ENCODE measurements at regions not wholly inside any gene's neighbourhood (a gene's known extent, or its start where the extent isn't known, plus 50 kb on each side); places are given as distances from the start of the nearest gene placed in this dataset.

DNA sequence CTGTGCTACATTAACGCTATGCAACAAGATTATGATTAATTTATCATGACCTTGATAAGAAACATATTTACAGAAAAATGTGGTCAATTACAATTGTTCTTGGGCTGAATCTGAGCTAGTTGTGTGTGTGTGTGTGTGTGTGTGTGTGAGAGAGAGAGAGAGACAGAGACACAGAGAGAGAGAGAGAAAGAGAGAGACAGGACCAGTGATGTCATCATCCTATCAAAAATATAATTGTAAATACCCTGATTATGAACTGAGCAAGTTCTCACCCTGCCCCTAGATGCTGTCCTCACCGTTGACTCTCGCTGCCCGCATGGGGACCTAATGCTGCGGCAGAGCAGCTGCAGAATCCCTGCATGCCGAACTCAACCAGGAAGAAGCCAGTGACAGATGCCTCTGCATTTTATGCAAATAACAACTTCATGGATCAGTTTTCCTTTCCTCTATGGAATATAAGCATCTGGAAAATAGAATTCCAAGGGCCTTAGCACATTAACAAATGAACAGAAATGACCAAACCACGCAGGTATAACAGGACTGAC lies 512.5 kb downstream of the PLCL1 start:
- Histone ChIP-seq H3K4me1 (ENCODE audit: control insufficient read depth, insufficient read depth, low read length) (no peaks in the 10 kb centered on the region), H3K36me3 (ENCODE audit: control insufficient read depth in 2 of 2, insufficient read depth in 2 of 2, low read length in 2 of 2) (no peaks in the 10 kb centered on the region), H3K9ac (ENCODE audit: low read length in 2 of 2) (no peak overlapping the region), H3K4me3 (ENCODE audit: low read length in 2 of 2) (no peak overlapping the region), H3K9me3 (ENCODE audit: control insufficient read depth in 2 of 2, low read length in 2 of 2) (no peaks in the 10 kb centered on the region), H3K27ac (ENCODE audit: low read length) (no peak overlapping the region), H3K27me3 (ENCODE audit: control insufficient read depth in 1 of 2, insufficient read depth in 2 of 2, low read length in 2 of 2) (peaks cover 3 to 4% of the 10 kb centered on the region in 2 donors)

DNA sequence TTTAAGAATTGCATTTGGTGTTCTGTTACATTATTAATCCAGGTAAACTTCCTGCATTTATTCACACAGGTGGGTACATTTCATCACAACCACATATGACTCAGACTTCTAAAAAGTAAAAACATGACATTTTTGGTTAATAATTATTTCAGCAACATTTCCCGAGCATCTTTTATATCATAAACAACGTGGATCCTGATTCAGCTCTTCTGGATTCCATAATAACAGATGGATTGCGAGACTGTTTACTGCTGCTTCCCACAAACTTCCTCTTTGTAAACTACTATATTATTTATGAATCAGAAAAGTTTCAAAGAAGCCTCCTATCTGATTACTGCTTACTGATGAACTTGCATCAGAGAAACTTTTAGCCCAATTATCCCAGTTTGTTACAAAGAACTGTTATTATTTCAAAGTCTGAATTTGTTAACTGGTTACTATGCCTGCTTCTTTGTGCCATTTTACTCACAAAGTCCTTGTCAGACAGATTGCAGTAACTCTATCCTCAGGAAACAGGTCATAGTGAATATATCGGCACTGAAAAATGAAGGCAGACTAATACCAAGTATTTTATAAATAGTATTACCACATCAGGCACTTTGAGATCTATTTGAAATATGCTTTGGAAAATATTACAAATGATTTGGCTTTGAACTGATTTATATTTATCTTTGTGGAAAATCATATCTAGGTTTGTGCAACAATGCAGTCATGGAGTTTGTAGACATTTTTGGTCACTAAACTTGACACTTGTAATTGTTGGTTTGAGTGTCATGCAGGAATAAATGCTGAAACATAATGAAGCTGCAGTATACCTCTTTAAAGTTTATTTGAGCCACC lies 511.6 kb downstream of the PLCL1 start:
- no peaks in the 10 kb centered on the region for H3K4me1 ChIP-seq (ENCODE audit: control insufficient read depth, insufficient read depth, low read length)
- H3K27me3 ChIP-seq (ENCODE audit: control insufficient read depth in 1 of 2, insufficient read depth in 2 of 2, low read length in 2 of 2) = peaks cover 3 to 4% of the 10 kb centered on the region in 2 donors
- H3K9me3 ChIP-seq (ENCODE audit: control insufficient read depth in 2 of 2, low read length in 2 of 2) = no peaks in the 10 kb centered on the region
- H3K36me3 ChIP-seq (ENCODE audit: control insufficient read depth in 2 of 2, insufficient read depth in 2 of 2, low read length in 2 of 2) = no peaks in the 10 kb centered on the region
- no peak overlapping the region for H3K4me3 ChIP-seq (ENCODE audit: low read length in 2 of 2)
- no peak overlapping the region for H3K9ac ChIP-seq (ENCODE audit: low read length in 2 of 2)
- no peak overlapping the region for H3K27ac ChIP-seq (ENCODE audit: low read length)

DNA sequence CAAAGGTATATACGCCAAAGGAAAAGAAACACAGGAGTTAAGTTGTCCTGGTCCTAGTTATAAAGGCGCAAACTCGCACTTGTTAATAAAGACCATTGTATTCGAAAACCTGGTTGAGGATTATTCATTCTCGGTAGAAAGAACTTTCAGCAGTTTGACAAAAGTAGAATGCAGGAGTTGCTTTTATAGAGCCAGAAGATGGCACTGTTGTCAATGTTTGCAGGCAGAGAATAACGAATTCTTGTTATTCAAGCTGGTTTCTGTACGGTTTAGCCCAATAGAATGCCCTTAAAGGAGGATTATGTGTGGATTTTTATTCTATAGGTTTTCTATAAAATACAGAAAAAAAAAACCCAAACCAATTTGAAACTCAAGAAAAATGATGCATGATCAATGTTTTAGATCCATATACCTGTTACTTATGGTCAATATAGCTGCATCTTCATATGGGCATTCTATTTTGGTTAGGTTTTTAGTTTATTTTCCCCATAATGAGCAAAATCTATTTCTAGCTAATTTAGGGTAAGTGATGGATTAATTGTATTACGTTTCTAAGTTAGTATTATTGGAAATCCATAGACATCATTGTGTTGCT lies 510.3 kb downstream of the PLCL1 start:
- no peaks in the 10 kb centered on the region for H3K4me1 ChIP-seq (ENCODE audit: control insufficient read depth, insufficient read depth, low read length)
- no peak overlapping the region for H3K27ac ChIP-seq (ENCODE audit: low read length)
- no peaks in the 10 kb centered on the region for H3K9me3 ChIP-seq (ENCODE audit: control insufficient read depth in 2 of 2, low read length in 2 of 2)
- H3K27me3 ChIP-seq (ENCODE audit: control insufficient read depth in 1 of 2, insufficient read depth in 2 of 2, low read length in 2 of 2) = peaks cover 3 to 4% of the 10 kb centered on the region in 2 donors
- no peak overlapping the region for H3K9ac ChIP-seq (ENCODE audit: low read length in 2 of 2)
- H3K4me3 ChIP-seq (ENCODE audit: low read length in 2 of 2) = no peak overlapping the region
- no peaks in the 10 kb centered on the region for H3K36me3 ChIP-seq (ENCODE audit: control insufficient read depth in 2 of 2, insufficient read depth in 2 of 2, low read length in 2 of 2)

DNA sequence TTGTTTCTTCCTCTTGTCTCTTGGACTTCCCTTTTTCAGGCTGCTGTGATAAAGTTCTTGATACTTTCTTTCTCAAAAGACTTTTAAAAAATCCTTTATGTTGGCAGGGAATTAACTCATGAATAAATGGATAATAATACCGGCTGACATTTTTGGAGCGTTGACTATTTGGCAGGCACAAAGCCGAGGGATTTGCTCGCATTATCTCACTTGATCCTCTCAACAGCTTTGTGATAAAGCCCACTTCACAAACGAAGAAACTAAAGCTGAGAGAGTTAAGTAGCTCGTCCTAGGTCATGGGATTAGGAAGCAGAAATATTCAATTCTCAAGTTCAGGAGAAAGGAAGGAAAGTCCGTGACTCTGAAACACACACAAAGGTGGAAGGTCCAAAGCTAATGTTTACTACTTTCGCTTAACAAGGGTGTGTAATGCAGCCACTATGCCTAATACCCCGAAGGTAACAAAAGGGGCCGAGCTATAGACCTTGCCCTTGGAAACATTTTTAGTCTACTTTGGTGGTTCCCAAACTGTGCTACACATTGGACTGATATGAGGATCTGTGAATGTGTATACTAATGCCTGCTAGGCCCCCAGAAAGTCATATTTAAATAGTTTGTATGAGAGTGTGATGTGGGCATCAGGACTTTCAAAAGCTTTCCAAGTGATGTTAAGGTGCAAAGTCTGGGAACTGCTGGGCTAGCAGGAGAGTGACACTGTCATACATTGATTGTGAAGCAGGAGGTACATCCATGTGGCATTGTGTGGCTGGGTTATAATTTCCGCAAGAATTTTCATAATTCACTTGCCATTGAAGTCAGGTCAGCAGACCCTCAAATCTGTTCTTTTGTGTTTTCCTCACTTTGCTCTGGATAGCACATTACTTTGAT lies 508.4 kb downstream of the PLCL1 start:
- no peak overlapping the region for H3K4me3 ChIP-seq (ENCODE audit: low read length in 2 of 2)
- no peaks in the 10 kb centered on the region for H3K9me3 ChIP-seq (ENCODE audit: control insufficient read depth in 2 of 2, low read length in 2 of 2)
- H3K36me3 ChIP-seq (ENCODE audit: control insufficient read depth in 2 of 2, insufficient read depth in 2 of 2, low read length in 2 of 2) = no peaks in the 10 kb centered on the region
- no peak overlapping the region for H3K27ac ChIP-seq (ENCODE audit: low read length)
- no peak overlapping the region for H3K9ac ChIP-seq (ENCODE audit: low read length in 2 of 2)
- H3K4me1 ChIP-seq (ENCODE audit: control insufficient read depth, insufficient read depth, low read length) = no peaks in the 10 kb centered on the region
- H3K27me3 ChIP-seq (ENCODE audit: control insufficient read depth in 1 of 2, insufficient read depth in 2 of 2, low read length in 2 of 2) = peaks cover 3 to 4% of the 10 kb centered on the region in 2 donors

DNA sequence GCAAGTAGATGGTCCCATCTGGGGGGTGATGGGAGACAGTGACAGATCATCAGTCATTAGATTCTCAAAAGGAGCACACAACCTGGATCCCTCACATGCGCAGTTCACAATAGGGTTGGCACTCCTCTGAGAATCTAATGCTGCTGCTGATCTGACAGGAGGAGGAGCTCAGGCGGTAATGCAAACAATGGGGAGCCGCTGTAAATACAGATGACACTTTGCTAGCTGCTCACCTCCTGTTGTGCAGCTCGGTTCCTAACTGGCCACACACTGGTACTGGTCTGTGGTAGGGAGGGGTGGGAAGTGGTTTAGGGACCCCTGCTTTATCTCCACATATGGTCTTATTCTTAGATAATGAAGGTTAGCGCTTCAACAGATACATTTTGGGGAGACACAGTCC lies 506.6 kb downstream of the PLCL1 start:
- Histone ChIP-seq H3K27me3 (ENCODE audit: control insufficient read depth in 1 of 2, insufficient read depth in 2 of 2, low read length in 2 of 2) (peaks cover 3 to 4% of the 10 kb centered on the region in 2 donors), H3K4me3 (ENCODE audit: low read length in 2 of 2) (no peak overlapping the region), H3K9ac (ENCODE audit: low read length in 2 of 2) (no peak overlapping the region), H3K9me3 (ENCODE audit: control insufficient read depth in 2 of 2, low read length in 2 of 2) (no peaks in the 10 kb centered on the region), H3K4me1 (ENCODE audit: control insufficient read depth, insufficient read depth, low read length) (no peaks in the 10 kb centered on the region), H3K27ac (ENCODE audit: low read length) (no peak overlapping the region), H3K36me3 (ENCODE audit: control insufficient read depth in 2 of 2, insufficient read depth in 2 of 2, low read length in 2 of 2) (no peaks in the 10 kb centered on the region)

DNA sequence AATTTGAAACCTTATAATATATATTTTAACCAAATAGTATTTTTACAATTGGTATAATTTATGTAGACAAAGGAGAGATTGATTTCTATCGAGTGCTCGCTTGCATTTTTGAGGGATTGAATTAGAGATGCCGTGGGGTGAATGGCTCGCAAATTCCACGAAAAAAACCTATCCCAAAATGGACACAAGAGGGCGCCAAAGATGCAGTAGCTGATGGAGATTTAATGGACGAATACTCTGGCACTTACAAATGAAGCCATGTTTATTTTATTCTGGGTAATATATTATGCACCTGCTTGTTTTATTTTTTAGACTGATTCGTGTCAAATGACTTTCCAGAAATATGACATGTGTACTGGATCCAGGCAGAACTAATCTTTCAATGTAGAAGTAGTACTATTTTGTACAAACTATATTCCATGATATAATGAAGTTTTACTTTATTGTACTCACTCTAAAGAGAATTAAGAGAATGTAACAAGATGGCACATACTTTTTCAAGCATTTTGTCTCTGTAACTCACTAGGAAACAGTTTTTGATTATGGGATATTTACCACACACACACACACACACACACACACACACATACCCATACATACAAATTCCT lies 505.4 kb downstream of the PLCL1 start:
- H3K4me1 ChIP-seq (ENCODE audit: control insufficient read depth, insufficient read depth, low read length) = no peaks in the 10 kb centered on the region
- no peaks in the 10 kb centered on the region for H3K9me3 ChIP-seq (ENCODE audit: control insufficient read depth in 2 of 2, low read length in 2 of 2)
- H3K27me3 ChIP-seq (ENCODE audit: control insufficient read depth in 1 of 2, insufficient read depth in 2 of 2, low read length in 2 of 2) = peaks cover 3 to 4% of the 10 kb centered on the region in 2 donors
- H3K36me3 ChIP-seq (ENCODE audit: control insufficient read depth in 2 of 2, insufficient read depth in 2 of 2, low read length in 2 of 2) = no peaks in the 10 kb centered on the region
- no peak overlapping the region for H3K27ac ChIP-seq (ENCODE audit: low read length)
- no peak overlapping the region for H3K4me3 ChIP-seq (ENCODE audit: low read length in 2 of 2)
- no peak overlapping the region for H3K9ac ChIP-seq (ENCODE audit: low read length in 2 of 2)

DNA sequence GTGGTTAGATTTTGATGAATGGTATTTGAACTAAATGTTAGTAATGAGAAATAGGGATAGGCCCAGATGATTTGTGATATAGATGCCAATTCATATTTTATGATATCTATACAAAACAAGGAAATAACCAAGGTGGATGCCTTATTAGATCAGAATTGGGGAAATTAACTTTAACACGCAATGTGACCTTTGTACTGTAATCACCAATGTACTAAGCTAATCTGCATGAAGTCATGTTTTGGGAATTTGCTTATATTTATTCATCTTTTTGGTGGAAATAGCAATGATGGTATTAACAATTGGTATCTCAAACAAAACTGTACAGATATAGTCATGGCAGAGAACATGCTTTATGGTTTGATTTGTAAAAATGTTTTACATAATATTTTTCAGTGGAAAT lies 504.7 kb downstream of the PLCL1 start:
- Histone ChIP-seq H3K4me3 (ENCODE audit: low read length in 2 of 2) (no peak overlapping the region), H3K4me1 (ENCODE audit: control insufficient read depth, insufficient read depth, low read length) (no peaks in the 10 kb centered on the region), H3K36me3 (ENCODE audit: control insufficient read depth in 2 of 2, insufficient read depth in 2 of 2, low read length in 2 of 2) (no peaks in the 10 kb centered on the region), H3K27ac (ENCODE audit: low read length) (no peak overlapping the region), H3K9me3 (ENCODE audit: control insufficient read depth in 2 of 2, low read length in 2 of 2) (no peaks in the 10 kb centered on the region), H3K9ac (ENCODE audit: low read length in 2 of 2) (no peak overlapping the region), H3K27me3 (ENCODE audit: control insufficient read depth in 1 of 2, insufficient read depth in 2 of 2, low read length in 2 of 2) (peaks cover 3 to 4% of the 10 kb centered on the region in 2 donors)

DNA sequence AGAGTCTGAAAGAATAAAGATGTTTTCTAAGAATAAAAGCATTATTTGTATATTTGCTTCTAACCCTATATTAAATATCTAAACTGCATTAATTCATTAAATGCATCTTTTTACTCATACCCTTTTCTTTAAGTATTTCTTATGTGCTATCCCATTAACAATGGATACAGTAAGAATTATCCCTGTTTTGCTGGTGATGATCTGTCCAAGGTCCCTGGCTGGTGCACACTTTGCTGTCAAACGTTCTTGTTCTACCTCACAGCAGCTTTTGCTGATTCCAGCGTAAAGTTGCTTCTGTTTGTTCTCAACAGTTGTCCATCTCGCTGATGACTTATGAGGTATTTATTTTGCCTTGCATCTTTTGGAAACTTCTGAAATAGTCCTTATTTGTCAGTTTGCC lies 504.0 kb downstream of the PLCL1 start:
- Histone ChIP-seq H3K27me3 (ENCODE audit: control insufficient read depth in 1 of 2, insufficient read depth in 2 of 2, low read length in 2 of 2) (peaks cover 3 to 4% of the 10 kb centered on the region in 2 donors), H3K27ac (ENCODE audit: low read length) (no peak overlapping the region), H3K36me3 (ENCODE audit: control insufficient read depth in 2 of 2, insufficient read depth in 2 of 2, low read length in 2 of 2) (no peaks in the 10 kb centered on the region), H3K9me3 (ENCODE audit: control insufficient read depth in 2 of 2, low read length in 2 of 2) (no peaks in the 10 kb centered on the region), H3K4me1 (ENCODE audit: control insufficient read depth, insufficient read depth, low read length) (no peaks in the 10 kb centered on the region), H3K4me3 (ENCODE audit: low read length in 2 of 2) (no peak overlapping the region), H3K9ac (ENCODE audit: low read length in 2 of 2) (no peak overlapping the region)

DNA sequence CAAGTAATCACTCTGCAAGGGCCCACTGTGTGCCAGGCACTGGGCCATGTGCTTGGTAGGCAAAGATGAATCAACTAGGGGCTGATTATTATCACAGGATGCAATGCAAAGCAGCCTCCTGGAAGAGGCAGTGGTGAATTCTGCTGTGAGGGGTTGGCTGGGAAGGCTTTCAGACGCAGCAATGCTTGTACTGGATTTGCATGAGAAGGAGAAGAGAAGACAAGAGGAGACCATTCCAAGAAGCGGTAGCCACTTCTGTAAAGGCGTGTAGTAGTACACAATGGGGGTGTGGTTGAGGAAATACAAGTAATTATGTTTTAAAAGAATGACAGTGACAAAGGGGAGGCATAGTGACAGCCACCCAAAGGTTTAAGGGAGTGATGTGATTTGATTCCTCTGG lies 502.7 kb downstream of the PLCL1 start:
- no peak overlapping the region for H3K4me3 ChIP-seq (ENCODE audit: low read length in 2 of 2)
- no peak overlapping the region for H3K27ac ChIP-seq (ENCODE audit: low read length)
- H3K27me3 ChIP-seq (ENCODE audit: control insufficient read depth in 1 of 2, insufficient read depth in 2 of 2, low read length in 2 of 2) = no peaks in the 10 kb centered on the region
- H3K36me3 ChIP-seq (ENCODE audit: control insufficient read depth in 2 of 2, insufficient read depth in 2 of 2, low read length in 2 of 2) = no peaks in the 10 kb centered on the region
- no peaks in the 10 kb centered on the region for H3K9me3 ChIP-seq (ENCODE audit: control insufficient read depth in 2 of 2, low read length in 2 of 2)
- H3K4me1 ChIP-seq (ENCODE audit: control insufficient read depth, insufficient read depth, low read length) = no peaks in the 10 kb centered on the region
- no peak overlapping the region for H3K9ac ChIP-seq (ENCODE audit: low read length in 2 of 2)

DNA sequence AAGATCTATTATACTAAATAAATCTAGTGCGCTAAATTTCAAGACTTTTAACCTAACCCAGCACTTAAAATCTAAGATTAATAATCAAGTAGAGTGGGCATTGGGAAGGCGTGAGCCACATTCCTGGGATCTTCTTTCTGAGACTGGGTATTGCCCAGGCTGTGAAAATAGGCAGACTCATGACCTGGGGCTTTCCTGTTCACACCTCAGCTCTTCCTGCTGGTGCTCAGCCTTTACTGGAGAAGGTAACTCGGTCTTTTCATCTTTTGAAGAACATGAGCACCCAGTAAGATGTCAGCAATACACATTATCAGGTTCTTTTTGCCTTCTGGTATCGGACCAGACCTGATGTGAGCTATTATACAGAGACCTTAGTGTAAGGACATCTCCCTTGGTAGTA lies 500.5 kb downstream of the PLCL1 start:
- no peak overlapping the region for H3K9ac ChIP-seq (ENCODE audit: low read length in 2 of 2)
- H3K36me3 ChIP-seq (ENCODE audit: control insufficient read depth in 2 of 2, insufficient read depth in 2 of 2, low read length in 2 of 2) = no peaks in the 10 kb centered on the region
- no peak overlapping the region for H3K4me3 ChIP-seq (ENCODE audit: low read length in 2 of 2)
- H3K9me3 ChIP-seq (ENCODE audit: control insufficient read depth in 2 of 2, low read length in 2 of 2) = no peaks in the 10 kb centered on the region
- no peaks in the 10 kb centered on the region for H3K4me1 ChIP-seq (ENCODE audit: control insufficient read depth, insufficient read depth, low read length)
- H3K27me3 ChIP-seq (ENCODE audit: control insufficient read depth in 1 of 2, insufficient read depth in 2 of 2, low read length in 2 of 2) = no peaks in the 10 kb centered on the region
- no peak overlapping the region for H3K27ac ChIP-seq (ENCODE audit: low read length)

Data from stomach smooth muscle (tissue), 2 donors.